GM12878 (cell line): ENCODE measurements at regions not wholly inside any gene's neighbourhood (a gene's known extent, or its start where the extent isn't known, plus 50 kb on each side); places are given as distances from the start of the nearest gene placed in this dataset.
"Not testable (repeated sequence)": the region's sequence is repeated elsewhere in the genome, so short reads cannot be mapped to it uniquely, and the experiment has no call there.

Experiments used
- ATAC-seq: fragments of 200-7000 bp; cut with Tn5 transposase; 3 replicates; pipeline ENCODE4 v1.9.1; 2020; ENCODE audit warnings: mild to moderate bottlenecking, moderate library complexity
- BruUV-seq: library from RNA; stranded (reverse); fragments of 400-500 nt; replicated peaks from 2 replicates; lab custom pipeline; 2021; lab: Mats Ljungman, UMichigan
- CTCF ChIA-PET: fragments of 300-600 bp; sonication (Branson Sonifier 250); formaldehyde crosslinking; extraction: SDS; loops from one replicate; lab custom pipeline; 2021; ENCODE audit warnings: inconsistent platforms; lab: Yijun Ruan, JAX
- POLR2A ChIA-PET: fragments of 350-600 bp; formaldehyde crosslinking; extraction: SDS; loops from one replicate; lab custom pipeline; 2021; ENCODE audit warnings: inconsistent platforms; lab: Charles Lee
- RAD21 ChIA-PET: fragments of 300-600 bp; sonication (Branson Sonifier 250); formaldehyde crosslinking; loops from one replicate; lab custom pipeline; 2023; ENCODE audit warnings: antibody characterized with exemption; ENCODE audit not compliant: unreplicated experiment; lab: Charles Lee
- SMC1A ChIA-PET: fragments of 300-600 bp; sonication (Branson Sonifier 250); formaldehyde crosslinking; loops from one replicate; lab custom pipeline; 2023; ENCODE audit not compliant: unreplicated experiment, uncharacterized antibody; lab: Charles Lee
- DNase-seq: peaks from one replicate; pipeline ENCODE4 v3.0.0-alpha.2; 2011; ENCODE audit warnings: low read depth, low spot score
- FAIRE-seq: peaks from 3 replicates; lab custom pipeline; 2011; peaks lifted over from hg19 to GRCh38; lab: Jason Lieb, UNC
- H2AFZ ChIP-seq: 2 replicates; pipeline ENCODE4 v1.6.0; 2011; ENCODE audit warnings: low read depth, low read length, control low read depth; ENCODE audit not compliant: control insufficient read depth
- H3K27ac ChIP-seq: 2 replicates; pipeline ENCODE4 v1.5.1; 2011; ENCODE audit warnings: control low read depth; ENCODE audit not compliant: control insufficient read depth, insufficient read depth
- H3K27me3 ChIP-seq, 2 experiments: replicated peaks in 1 of 2; 2 replicates each; pipeline versions ENCODE4 v1.6.0 to v1.6.1; 2011; ENCODE audit warnings: low read length in 1 of 2; ENCODE audit not compliant: control insufficient read depth in 2 of 2, insufficient read depth in 2 of 2
- H3K36me3 ChIP-seq, 2 experiments: 2 replicates each; pipeline ENCODE4 v1.5.1; 2011; ENCODE audit warnings: low read length in 1 of 2; ENCODE audit not compliant: control insufficient read depth in 2 of 2, insufficient read depth in 2 of 2
- H3K4me1 ChIP-seq: 2 replicates; pipeline ENCODE4 v1.6.1; 2011; ENCODE audit warnings: mild to moderate bottlenecking, low read length, moderate library complexity, mixed read lengths; ENCODE audit not compliant: control insufficient read depth, insufficient read depth
- H3K4me2 ChIP-seq: 2 replicates; pipeline ENCODE4 v1.6.0; 2011; ENCODE audit warnings: control low read depth; ENCODE audit not compliant: control insufficient read depth, insufficient read depth
- H3K4me3 ChIP-seq: fragments of 200-600 bp; sonication (generic); 2 replicates; pipeline ENCODE4 v1.5.1; 2016
- H3K79me2 ChIP-seq: 2 replicates; pipeline ENCODE4 v1.6.0; 2011; ENCODE audit warnings: low read length; ENCODE audit not compliant: control insufficient read depth, insufficient read depth
- H3K9ac ChIP-seq: 2 replicates; pipeline ENCODE4 v1.8.0; 2011; ENCODE audit warnings: low read length, control low read depth, mixed read lengths; ENCODE audit not compliant: control insufficient read depth, insufficient read depth
- H3K9me3 ChIP-seq: replicated peaks from 3 replicates; pipeline ENCODE4 v1.5.1; 2011; ENCODE audit warnings: mild to moderate bottlenecking, low read length; ENCODE audit not compliant: control insufficient read depth, insufficient read depth
- H4K20me1 ChIP-seq: 2 replicates; pipeline ENCODE4 v1.6.0; 2011; ENCODE audit not compliant: control insufficient read depth, insufficient read depth
- ATF7 ChIP-seq: fragments of 450-650 bp; IDR thresholded peaks from 2 replicates; pipeline ENCODE4 v1.6.1; 2016; ENCODE audit warnings: low read depth, mild to moderate bottlenecking
- DPF2 ChIP-seq: fragments of 450-650 bp; IDR thresholded peaks from 2 replicates; pipeline ENCODE4 v1.6.1; 2017; ENCODE audit warnings: mild to moderate bottlenecking
- ETV6 ChIP-seq, 2 experiments: fragments of 450-650 bp in 1 of 2; IDR thresholded peaks in 1 of 2; conservative IDR thresholded peaks in 1 of 2; 2 replicates each; pipeline ENCODE4 v1.6.1; 2014; ENCODE audit warnings: antibody characterized with exemption in 1 of 2, borderline replicate concordance in 1 of 2, low read depth in 1 of 2, mild to moderate bottlenecking in 1 of 2, moderate library complexity in 1 of 2
- FOS ChIP-seq: IDR thresholded peaks from 3 replicates; pipeline ENCODE4 v1.6.1; 2011; ENCODE audit warnings: borderline replicate concordance; ENCODE audit not compliant: insufficient read length; ENCODE audit errors: extremely low read depth
- GATAD2B ChIP-seq: fragments of 450-650 bp; conservative IDR thresholded peaks from 2 replicates; pipeline ENCODE4 v1.6.1; 2017; ENCODE audit warnings: low read depth, mild to moderate bottlenecking, moderate library complexity
- IKZF1 ChIP-seq: fragments of 450-650 bp; conservative IDR thresholded peaks from 2 replicates; pipeline ENCODE4 v1.6.1; 2017; ENCODE audit warnings: antibody characterized with exemption, mild to moderate bottlenecking
- IRF3 ChIP-seq: fragments of 450-650 bp; IDR thresholded peaks from 2 replicates; pipeline ENCODE4 v1.6.1; 2014; ENCODE audit warnings: mild to moderate bottlenecking
- NFIC ChIP-seq: IDR thresholded peaks from 2 replicates; pipeline ENCODE4 v1.6.1; 2012; ENCODE audit warnings: low read depth, mild to moderate bottlenecking, inconsistent platforms, low read length, moderate library complexity
- NFXL1 ChIP-seq: fragments of 450-650 bp; IDR thresholded peaks from 2 replicates; pipeline ENCODE4 v1.6.1; 2017; ENCODE audit warnings: antibody characterized with exemption, mild to moderate bottlenecking, borderline replicate concordance
- NR2C1 ChIP-seq: fragments of 450-650 bp; IDR thresholded peaks from 2 replicates; pipeline ENCODE4 v1.6.1; 2017; ENCODE audit warnings: antibody characterized with exemption, mild to moderate bottlenecking, moderate library complexity
- PAX5 ChIP-seq: IDR thresholded peaks from 2 replicates; pipeline ENCODE4 v1.6.1; 2011; ENCODE audit warnings: low read depth, low read length, borderline replicate concordance
- RAD51 ChIP-seq: fragments of 450-650 bp; IDR thresholded peaks from 2 replicates; pipeline ENCODE4 v1.6.1; 2016; ENCODE audit warnings: moderate library complexity, mild to moderate bottlenecking, inconsistent platforms
- RFX5 ChIP-seq: IDR thresholded peaks from 2 replicates; pipeline ENCODE4 v1.6.1; 2011; ENCODE audit warnings: low read depth, low read length, improper control_type of control experiment
- TCF12 ChIP-seq: IDR thresholded peaks from 2 replicates; pipeline ENCODE4 v1.6.1; 2011; ENCODE audit warnings: low read depth, mild to moderate bottlenecking, low read length
- WRNIP1 ChIP-seq: IDR thresholded peaks from 2 replicates; pipeline ENCODE4 v1.6.1; 2011; ENCODE audit warnings: low read depth, low read length, improper control_type of control experiment, borderline replicate concordance
- ZNF384 ChIP-seq: IDR thresholded peaks from 2 replicates; pipeline ENCODE4 v1.6.1; 2012; ENCODE audit warnings: low read depth, mild to moderate bottlenecking, low read length, improper control_type of control experiment, borderline replicate concordance
- WGBS: methylation state at CpG from one replicate; pipeline ENCODE4 v1.1.6; 2016; ENCODE audit warnings: low lambda C conversion rate; ENCODE audit not compliant: insufficient replicate concordance, insufficient coverage; ENCODE audit errors: missing lambda C conversion rate; 5-methylcytosine and 5-hydroxymethylcytosine counted together
- in situ Hi-C: fragments of 300-500 bp; cut with MboI; formaldehyde crosslinking; loops from 9 replicates; pipeline ENCODE4 v1.14.3; 2018; ENCODE audit warnings: mixed read lengths
- intact Hi-C: fragments of 100-400 bp; cut with micrococcal nuclease; formaldehyde crosslinking; loops from one replicate; pipeline ENCODE4 v1.14.2; 2022; ENCODE audit not compliant: unreplicated experiment

- SMC1A ChIA-PET, ATAC-seq, H3K36me3 ChIP-seq, H3K4me2 ChIP-seq, RAD21 ChIA-PET, H3K27ac ChIP-seq, H3K79me2 ChIP-seq, FAIRE-seq, H3K27me3 ChIP-seq, BruUV-seq, CTCF ChIA-PET, H3K9ac ChIP-seq, H3K4me1 ChIP-seq, H3K4me3 ChIP-seq, intact Hi-C loops, in situ Hi-C loops, H2AFZ ChIP-seq, POLR2A ChIA-PET, H4K20me1 ChIP-seq, H3K9me3 ChIP-seq, DNase-seq: not testable (repeated sequence)
- 55% methylated on average over 10 of the region's 10 CpGs for WGBS
These were observed 566.6 kb downstream of the TMEM38B start for GRCh38 chr9:106260908-106261307.

DNA sequence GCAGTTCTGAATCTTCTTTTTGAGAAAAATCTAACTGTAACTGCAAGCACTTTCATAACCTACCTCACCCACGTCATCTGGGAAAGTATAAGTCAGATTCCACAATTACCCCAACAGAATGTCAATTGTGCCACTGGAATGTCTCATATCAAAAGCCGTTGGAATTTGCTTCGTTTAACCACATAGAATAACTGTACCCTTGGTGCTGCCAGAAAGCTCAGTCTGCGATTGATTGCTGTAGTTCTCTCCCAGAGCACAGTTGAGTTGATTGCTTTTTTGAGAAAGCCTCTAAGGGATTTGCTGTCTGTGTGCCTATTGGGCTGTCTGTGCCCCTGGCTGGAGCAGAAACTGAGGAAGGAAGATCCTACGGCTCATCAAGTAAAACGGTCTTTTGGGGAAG lies 583.6 kb downstream of the TMEM38B start:
- intact Hi-C loops (no loop called here), in situ Hi-C loops (no loop called here)
- Histone ChIP-seq H3K4me3 (no peak overlapping the region), H2AFZ (no peak overlapping the region), H3K36me3 (no peaks in the 10 kb centered on the region), H3K9me3 (no peaks in the 10 kb centered on the region), H3K27ac (no peak overlapping the region), H3K79me2 (no peaks in the 10 kb centered on the region), H4K20me1 (no peaks in the 10 kb centered on the region), H3K9ac (no peak overlapping the region), H3K4me1 (no peaks in the 10 kb centered on the region), H3K27me3 (no peaks in the 10 kb centered on the region), H3K4me2 (no peak overlapping the region)
- 24% methylated on average over 6 of the region's 6 CpGs for WGBS
- no peak for ATAC-seq
- DNase-seq: no peak
- ChIA-PET RAD21 (no interaction called here), CTCF (interaction anchor here (0.9 kb wide), 1 partner anchor 8 kb away, joined by 3 read pairs; no protein-coding TSS in a partner anchor), SMC1A (no interaction called here), POLR2A (no interaction called here)
- TF ChIP-seq IRF3: no peak
- TF ChIP-seq ZNF384: no peak
- TF ChIP-seq DPF2: no peak
- no peak for TF ChIP-seq RFX5
- no peak for TF ChIP-seq NFXL1
- TF ChIP-seq IKZF1: no peak
- no peak for TF ChIP-seq GATAD2B
- TF ChIP-seq PAX5: no peak
- no peak for TF ChIP-seq ETV6 (conservative IDR thresholded peaks at IDR 0.05 in 1 of 2, IDR thresholded peaks at IDR 0.05 in 1 of 2; ENCODE audit: borderline replicate concordance in 1 of 2, low read depth in 1 of 2)
- no peak for TF ChIP-seq ATF7
- TF ChIP-seq NFIC: no peak
- no peak for TF ChIP-seq RAD51
- no peak for TF ChIP-seq WRNIP1
- TF ChIP-seq FOS: no peak
- no peak for TF ChIP-seq NR2C1
- TF ChIP-seq TCF12: no peak
- FAIRE-seq: no peak
- BruUV-seq: no TSS peak
